ENCODE measurements at regions not wholly inside any gene's neighbourhood (a gene's known extent, or its start where the extent isn't known, plus 50 kb on each side); places are given as distances from the start of the nearest gene placed in this dataset.

DNA sequence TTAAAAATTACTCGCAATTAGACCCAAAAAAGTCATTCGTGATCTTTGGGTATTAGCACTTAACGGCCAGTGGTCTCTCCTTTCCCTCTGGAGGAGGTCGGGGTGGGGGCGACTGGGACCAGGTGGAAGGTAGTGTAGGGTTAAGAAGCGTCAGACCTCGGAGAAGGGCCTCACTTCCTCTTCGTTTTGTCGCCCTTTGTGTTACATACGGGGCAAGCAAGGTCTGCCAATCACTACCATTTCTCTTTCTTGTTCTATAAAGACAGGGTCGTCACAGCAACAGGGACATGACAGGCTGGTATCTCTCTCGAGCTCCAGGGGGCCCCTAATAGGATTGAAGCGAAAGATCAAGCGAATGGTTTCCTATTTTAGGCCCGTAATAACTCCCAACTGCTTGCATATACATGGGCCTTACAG is 136.6 kb downstream of the INSIG2 start:
- no peak for DNase-seq

DNA sequence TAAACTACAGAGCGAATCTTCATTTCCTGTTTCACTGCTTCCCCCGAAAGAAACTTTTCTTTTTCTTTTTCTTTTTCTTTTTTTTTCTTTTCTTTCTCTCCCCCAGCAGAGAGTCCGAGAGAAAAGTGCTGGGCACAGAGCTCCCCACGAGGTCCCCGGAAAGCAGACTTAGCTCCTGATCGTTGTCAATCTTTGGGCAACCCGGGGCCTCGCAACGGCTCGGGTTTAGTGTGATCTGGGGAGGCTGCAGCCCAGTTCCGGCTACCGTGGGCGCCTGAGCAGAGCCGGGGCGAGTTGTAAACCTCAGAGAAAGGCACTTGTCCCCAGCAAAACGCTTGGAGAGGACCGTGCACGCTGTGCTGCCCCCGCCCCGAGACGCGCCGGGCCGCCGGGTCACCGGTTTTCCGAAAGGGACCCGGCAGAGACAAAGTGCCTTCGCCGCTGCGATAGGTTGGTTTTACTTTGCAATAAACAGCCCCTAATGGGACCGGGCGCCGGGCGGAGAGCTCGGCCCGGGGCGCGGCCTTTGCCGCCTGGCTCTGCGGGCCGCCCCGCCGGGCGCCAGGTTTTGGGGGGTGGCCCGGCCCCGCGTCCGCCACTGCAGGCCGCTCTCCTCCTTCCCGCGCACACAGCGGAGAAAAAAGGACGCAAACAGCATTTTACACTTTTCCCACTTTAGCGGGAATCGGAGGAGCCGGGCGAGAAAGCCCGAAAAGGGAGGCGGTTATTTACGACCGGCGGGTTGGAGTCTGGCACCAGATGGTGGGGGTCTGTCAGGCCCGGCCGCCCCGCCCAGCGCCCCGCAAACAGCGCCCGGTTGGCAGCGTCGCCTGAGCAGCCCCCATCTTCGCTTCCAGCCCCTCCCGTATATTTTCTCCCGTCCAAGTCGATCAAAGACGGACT is 136.0 kb downstream of the INSIG2 start:
- DNase-seq = peak; percentile 7

DNA sequence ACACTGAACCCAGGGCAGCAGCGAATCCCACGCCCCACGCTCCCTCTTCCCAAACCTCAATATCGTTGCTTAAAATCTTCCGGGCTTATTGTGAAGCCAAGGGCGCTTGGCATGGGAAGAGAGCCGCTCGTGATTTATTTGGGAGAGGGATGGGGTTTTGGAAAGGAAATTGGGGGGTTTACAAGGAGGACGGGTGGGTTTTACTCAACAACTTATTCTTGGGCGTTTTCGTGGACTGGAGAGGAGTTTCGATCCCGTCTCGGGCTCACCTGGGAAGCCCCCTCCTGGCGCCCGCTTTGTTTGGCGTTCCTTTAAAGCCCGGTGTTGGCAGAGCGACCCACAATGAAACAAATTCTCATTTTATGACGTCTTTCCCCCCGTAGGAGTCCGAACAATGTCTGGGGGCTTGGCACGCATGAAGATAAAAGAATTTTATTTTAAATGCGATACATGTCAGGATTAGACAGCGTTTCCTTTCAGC is 135.3 kb downstream of the INSIG2 start:
- no peak for DNase-seq

DNA sequence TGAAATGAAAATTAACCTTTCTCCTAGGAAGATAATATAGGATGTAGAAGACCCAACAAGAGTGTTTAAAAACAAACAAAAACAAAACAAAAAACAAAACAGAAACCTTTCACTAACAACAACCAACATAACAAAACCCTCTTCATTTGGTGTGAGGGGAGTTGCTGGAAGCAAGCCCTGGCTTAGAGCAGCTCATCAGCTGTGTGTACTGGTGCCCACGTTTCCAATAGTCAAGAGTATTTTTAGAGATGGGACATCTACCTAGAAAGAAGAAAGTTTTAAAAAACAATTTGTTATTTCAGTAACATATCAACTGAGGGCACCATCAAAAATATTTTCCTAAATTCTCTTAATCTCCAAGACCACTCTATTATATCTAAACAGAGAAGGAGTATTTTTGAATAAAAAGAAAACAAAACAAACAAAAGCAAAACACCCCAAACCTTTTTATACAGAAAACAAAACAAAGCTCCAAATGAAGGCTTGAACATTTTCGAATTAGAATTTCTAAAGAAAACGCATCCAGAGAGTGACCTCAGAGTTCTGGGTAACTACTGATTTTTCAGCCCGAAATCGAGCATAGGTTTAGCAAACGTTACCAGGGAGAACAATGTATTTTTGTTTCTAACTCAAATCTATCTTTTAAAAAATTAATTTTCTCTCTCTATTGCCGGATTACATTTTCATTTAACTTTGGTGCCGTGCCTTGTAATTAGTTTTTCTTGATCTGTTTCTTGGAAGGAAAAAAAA is 134.6 kb downstream of the INSIG2 start:
- DNase-seq = no peak

DNA sequence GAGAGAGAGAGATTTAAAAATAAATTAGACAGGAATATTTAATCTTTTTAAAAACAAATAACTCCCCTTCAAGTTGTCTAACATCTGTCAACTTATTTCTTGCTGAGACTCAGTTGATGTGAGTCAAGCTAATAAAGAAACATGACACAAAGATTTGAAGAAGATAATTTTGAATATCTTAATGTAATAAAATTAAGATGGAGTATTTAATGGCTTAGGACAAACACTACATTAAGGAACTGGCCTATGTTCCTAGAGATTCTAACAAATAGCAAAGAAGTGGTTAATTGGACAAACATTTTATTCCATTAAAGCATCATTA is 134.0 kb downstream of the INSIG2 start:
- no peak for DNase-seq

DNA sequence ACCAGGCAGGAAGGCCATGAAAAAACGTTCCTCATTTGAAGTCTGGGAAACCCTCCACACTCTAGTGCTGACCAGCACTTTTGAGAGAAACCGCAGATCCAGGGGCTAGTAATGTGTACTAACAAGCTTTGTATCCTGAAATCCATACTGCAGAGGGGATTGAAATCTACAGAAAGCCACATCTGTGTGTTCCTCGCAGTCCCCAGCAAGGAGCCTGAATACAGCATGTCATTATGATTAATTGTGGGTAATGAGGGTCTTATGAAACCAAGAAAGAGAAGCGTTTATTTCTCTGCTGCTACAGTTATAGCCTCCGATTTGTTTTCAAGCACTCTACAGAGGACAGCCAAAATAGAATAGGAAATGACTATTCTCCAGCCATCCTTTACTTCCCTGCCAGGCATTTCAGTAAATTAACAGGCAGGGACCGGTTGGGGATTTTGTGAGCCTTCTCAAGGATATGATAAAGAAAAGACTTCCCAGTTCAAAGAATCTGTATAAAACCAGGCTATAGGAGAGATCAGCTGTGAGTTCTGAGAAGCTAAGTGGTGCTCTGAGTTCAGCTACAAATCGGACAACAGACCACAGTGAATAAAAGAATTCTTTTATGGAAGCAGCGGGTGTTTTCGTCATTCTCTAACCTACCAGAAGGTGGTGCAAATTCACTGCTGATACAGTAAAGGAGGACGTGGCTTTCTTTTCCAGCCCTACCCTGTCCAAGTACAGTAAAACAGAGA is 133.4 kb downstream of the INSIG2 start:
- peak; percentile 57 for DNase-seq

DNA sequence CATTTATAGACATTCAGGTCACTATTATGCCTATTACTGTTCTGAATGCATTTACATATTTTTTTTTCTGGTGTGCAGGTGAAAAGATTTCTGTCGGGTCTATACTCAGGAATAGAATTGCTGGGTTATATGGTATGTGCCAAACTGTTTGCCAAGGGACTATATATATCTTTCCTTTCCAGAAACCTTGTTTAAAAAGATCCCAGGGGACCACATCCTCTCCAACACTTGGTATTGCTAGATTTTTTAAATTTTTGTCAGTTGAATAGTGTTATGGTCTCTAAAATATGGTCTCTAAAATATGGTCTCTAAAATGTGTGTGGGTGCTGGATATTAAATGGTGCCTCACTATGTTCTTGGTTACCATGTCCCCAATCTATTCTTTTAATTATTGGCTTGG is 131.3 kb downstream of the INSIG2 start:
- no peak for DNase-seq

DNA sequence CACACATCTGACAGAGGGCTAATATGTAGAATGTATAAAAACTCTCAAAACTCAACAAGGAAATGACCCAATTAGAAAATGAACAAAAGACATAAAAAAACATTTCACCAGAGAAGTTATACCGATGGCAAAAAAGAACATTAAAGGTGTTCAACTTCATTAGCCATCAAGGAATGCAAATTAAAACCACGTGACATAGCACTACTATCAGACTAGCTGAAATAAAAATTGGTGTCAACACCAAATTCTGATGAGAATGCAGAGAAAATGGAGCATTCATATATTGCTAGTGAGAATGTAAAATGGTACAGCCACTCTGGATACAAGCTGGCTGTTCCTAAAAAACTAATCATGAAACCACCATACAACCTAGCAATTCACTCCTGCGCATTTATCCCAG is 128.0 kb downstream of the INSIG2 start:
- no peak for DNase-seq

DNA sequence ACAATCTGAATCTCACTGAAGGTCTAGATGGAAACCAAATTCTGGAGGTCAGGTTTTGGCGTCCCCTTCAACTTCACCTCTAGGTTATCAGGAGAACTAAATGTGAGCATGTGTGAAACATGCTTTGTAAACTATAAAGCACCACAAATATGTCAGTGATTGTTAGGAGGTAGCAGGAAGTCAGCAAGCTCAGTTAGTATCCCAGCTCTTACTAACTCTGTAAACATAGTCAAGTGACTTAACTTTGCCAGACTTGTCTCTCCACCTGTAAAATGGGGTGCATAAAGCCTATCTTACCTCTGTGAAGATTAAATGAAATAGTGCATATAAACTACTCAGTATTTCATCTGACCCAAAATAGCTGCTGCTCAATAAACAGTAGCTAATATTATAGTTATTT is 121.5 kb downstream of the INSIG2 start:
- no peak for DNase-seq

DNA sequence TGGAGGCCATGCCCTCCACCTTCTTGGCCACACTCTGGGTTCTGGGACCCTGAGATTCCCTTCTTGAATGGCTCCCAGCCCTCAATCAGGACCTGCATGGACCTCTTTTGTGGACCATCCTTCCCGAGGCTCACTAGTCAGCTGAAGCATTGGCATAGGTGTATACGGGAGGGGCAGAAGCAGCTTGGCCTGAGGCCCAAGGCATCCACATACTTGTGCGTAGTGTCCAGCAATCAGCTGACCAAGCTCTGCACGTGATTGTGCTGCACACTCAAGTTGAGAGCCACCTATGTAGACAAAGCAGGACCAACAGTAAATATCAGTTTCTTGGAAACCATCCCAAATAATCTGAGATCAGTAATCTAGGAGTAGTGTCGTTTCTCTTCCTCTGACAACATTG is 119.6 kb downstream of the INSIG2 start:
- no peak for DNase-seq

DNA sequence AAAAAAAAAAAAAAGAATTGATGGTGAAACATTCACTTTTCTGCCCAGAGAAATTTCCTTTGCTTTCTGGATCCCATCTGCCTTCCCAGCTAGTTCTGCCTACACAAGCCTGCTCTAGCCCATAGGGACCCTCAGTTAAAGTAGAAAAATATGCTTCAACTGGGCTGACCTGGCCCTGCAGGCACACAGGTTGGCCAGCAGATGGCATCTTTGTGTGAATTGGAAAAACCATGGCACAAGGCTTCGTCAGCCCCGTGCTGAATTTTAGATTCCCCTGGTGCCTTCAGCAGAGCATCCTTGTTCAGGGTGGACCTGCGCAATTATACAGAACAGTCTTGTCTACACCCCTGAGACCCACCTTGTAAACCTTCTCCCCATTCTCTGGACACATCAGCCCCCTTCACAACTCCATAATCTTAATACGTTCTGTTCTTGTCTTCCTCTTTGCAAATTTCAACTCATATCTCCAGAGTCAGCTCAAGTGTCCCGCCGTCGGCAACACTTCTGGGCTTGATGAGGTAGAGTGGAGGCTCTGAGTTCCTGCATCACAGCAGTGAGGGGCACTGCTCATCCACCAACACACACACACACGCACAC is 114.5 kb downstream of the INSIG2 start:
- DNase-seq = peak; percentile 66

DNA sequence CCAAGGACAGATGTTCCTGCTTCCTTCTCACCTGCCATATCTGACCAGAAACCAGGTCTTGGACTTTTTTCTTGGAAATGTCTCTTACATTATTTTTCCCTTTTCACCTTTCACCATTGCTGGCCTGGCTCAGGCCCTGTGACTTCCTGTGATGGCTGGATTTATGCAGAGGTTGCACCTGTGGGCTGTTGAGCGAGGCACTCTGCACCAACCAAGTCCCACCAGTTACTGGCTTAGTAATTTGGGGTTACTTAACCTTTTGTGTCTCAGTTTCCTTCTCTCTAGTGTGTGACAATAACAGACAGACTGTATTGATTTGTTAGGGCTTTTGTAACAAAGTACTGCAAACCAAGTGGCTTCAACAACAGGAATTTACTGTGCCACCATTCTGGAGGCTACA is 110.0 kb downstream of the INSIG2 start:
- no peak for DNase-seq

DNA sequence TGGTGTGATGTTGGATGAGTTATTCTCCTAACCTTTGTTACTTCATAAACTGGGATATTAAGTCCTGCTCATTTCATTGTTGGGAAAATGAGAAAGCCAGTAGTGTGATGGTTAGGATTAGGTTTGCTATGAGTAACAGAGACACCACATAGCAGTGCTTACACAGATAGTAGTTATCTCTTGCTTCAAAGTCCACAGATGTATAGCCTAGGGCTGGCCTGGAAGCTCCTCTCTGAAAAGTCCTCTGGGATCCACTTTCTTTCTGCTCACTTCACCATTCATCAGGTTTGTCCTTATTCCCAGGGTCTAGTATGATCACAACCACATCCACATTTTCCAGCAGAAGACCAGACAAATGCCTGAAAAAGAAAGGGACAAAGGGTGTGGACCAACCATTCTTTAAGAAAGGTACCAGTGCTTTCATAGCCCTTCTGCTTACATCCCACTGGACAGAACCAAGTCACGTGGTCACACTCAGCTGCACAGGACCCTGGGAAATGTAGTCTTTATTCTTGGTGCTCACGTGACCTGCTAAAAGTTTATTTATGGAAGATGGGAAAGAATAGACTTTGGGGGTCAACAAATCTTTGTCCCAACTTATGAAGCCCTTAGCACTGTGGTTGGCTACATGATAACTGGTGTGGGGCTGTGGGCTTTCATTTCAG is 108.9 kb downstream of the INSIG2 start:
- no peak for DNase-seq

DNA sequence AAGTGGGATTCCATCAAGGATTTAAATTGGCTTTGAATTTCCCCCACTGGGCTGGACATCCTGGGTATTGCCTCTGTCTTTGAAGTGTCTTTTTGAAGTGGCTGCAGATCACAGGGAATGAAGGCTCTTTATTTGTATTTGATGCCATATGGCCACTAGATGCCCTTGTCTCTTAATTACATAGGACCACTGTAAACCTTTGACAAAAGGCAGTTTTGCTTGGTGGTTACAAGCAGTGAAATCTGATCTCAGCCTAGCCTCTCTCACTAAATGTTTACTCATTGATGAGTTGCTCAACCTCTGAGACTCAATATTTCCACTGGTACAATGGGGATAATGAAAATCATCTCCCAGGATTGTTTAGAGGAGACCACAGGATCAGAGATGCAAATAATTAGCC is 102.2 kb downstream of the INSIG2 start:
- DNase-seq = no peak

DNA sequence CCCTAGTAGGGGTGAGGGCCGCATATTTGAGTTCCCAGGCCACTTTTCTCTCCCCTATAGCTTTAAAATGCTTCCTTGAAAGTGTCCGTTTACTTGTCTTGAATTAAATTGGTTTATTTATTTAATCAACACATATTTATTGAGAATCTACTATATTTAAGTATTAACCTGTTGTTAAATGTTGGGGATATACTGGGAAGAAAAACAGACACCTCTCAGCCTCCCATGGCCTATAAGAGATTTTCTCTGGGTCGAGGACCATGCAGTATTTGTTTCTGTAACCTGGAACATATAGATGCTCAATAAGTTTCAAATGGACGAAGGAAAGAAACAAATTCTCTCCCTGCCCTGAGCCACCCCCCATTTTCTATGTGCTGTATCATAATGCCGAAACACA is 98.6 kb downstream of the INSIG2 start:
- no peak for DNase-seq

DNA sequence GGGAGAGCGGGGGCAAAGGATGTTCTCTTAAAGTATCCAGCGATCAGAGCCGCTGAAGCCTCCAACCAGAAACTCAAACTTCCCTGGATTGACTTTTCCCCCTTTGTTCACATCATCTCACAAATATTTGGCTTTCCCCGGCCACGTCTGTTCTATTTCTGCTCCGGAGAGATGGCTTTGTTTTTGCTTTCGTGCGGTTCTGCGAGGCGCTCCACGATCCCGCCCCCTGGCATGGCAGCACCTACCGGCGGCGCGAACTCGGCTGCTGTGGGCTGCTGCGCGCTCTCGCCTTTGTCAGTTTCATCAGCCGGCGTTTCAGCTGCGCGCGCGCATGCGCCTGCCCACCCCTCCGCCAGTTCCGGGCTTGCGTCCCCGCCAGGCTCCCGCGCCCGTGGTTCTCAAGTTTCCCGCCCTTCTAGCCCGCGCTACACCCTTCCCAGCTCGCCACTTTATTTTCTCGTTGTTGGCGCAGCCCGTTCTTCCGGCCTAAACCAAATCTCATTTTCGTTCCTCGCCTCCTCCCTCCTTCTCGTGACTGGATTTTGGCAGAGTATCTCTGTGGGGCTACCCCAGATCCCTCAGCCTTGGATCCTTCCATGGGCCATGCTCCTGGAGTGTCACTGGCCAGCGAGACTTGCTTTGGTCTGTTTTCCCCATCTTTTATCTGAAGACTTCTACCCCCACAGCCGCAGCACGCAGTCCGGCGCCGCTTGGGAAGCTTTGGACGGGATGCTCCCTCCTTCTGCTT is 98.0 kb downstream of the INSIG2 start:
- peak; percentile 86 for DNase-seq

DNA sequence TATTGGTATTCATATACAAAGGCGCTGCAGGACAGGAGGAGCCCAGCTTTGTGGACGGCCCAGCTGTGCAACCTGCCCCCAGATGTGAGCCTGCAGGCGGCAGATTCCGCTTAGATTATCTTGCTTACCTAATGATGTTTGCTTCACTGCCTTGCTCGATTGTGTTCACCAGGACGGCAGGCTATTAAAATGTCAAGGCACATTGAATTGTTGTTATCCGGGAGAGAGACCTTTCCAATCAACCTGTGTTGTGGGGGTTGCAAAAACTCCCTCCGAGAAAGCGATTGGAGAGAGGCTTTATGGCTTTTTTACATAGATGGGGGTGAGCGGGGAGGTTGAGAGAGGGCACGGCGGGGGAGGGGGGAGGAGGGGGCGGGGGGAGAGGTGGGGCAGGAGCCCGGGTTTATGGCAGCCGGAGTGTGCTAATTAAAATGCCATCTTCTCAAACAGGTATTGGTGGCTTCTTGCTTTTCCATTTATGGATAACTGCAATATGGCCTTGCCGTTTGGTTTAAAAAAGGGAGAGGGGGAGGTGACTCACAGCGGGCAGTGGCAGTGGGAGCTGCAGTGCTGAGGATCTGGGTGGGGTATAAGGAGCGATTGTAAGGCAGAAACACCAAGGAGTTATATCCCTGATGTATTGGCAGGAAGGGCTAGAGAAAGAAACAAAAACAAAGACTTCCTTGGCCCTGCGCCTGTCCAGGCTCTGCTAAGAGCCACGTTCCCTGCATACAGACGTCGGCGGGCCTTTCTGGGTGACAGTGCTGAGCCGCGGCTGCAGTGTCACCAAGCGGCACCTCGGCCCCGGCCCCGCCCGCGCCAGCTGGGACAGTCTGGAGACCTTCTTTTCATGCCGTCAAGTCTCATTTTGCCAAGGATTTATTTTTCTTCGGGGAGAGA is 97.2 kb downstream of the INSIG2 start:
- DNase-seq = peak; percentile 22

DNA sequence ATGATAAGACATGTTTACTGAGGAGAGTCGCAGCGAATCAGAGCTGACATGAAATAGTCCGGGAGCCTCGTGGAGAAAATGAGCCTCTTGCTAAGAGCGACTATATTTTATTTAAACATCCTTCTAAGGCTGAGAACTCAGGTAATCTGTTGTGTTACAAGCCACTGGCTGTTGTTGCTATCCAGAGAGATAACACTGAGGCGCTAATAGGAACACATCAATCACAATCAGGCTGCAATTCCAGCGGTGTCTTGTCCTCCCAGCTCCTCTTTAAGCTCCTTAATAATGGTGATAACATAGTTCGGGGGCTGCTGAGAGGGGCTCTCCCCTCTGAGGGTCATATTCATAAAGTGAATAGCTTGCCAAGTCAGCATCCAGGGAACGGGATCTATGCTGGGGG is 95.1 kb downstream of the INSIG2 start:
- DNase-seq = no peak

DNA sequence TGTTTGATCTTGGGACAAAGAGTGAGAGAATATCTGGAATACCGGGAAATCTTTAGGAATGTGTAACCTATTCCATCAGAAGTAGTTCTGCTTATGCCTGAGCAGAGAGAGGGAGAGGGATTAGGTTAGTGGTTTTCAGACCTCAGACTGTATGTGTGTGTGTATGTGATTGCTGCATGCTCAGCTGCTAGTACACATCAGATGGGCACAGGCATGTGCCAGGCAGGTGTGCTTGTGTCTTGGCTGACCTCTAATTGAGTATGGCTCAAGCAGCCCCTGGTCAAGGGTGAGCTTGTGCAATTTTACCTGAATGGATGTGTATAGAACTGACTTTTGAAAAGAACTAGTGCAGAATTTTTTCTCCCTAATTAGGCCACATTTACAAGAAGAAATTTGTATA is 91.2 kb downstream of the INSIG2 start:
- no peak for DNase-seq

DNA sequence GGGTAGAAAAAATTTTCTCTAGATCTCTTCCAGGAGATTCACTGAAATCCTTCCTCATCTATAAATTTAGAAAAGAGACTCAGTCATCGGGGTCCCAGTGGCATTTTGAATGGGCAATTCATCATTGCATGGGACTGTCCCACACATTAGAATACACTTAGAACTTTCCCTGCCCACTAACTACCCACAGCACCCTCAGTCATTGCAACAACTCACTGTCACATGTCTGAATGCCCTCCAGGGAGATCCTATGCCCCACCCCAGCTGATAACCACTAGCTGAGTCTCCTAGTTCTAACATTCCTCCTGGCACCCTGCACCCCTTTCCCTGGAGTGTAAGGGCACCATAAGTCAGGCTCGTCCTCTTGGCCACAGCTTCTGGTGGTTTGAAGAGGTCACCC is 89.6 kb downstream of the INSIG2 start:
- DNase-seq = no peak

DNA sequence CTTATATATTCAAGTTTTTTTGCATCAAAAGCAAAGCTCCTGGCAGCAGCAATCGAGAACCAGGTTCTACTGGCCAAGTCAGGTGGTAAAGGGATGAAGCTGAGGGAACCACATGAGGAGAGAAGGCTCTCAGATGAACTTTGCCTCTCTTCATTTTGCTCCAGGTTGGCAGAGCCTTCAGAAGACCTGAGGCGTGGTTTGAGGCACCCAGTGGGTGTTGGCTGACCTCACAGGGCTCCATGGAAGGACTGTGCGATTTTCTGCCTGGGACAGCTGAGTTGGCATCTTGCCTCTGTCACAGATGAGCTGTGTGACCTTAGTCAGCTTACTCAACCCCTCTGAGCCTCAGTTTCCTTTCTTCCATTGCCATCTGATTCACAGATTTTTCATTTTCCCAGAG is 89.0 kb downstream of the INSIG2 start:
- no peak for DNase-seq
